ENCODE measurements at regions not wholly inside any gene's neighbourhood (a gene's known extent, or its start where the extent isn't known, plus 50 kb on each side); places are given as distances from the start of the nearest gene placed in this dataset.
"Not testable (repeated sequence)": the region's sequence is repeated elsewhere in the genome, so short reads cannot be mapped to it uniquely, and the experiment has no call there.

- no peak for FAIRE-seq
Observed at GRCh38 chr9:102941868-102942267, 53.3 kb upstream of the CYLC2 start.

DNA sequence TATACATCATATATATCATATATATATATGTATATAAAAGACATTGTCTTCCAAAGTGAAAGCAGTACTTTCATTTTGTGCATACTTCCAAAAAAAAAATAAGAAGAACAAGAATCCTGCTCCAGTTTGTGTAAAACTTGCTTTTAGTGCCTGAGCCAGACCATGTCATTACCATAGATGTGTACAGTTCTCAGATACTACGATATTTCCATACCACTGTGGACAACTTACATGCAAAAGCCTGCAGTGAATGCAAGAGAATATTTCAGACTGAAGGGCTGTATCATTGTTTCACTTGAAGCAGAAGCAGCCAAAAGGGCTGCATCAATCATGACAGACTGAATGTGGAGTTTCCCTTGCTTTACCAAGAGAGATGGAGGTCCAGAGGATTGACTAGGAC is 72.6 kb upstream of the CYLC2 start:
- no peak for FAIRE-seq

GRCh38 chr9:102911185-102911584 is 83.9 kb upstream of the CYLC2 start:
- FAIRE-seq: no peak

DNA sequence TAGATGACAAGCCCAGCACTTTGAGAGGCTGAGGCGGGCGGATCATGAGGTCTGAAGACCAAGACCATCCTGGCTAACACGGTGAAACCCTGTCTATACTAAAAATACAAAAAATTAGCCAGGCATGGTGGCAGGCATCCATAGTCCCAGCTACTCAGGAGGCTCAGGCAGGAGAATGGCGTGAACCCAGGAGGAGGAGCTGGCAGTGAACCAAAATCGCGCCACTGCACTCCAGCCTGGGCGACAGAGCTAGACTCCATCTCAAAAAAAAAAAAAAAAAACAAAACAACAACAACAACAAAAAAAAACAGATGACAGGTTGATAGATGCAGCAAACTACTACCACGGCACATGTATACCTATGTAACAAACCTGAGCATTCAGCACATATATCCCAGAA is 89.3 kb upstream of the CYLC2 start:
- FAIRE-seq: not testable (repeated sequence)

GRCh38 chr9:102892025-102892424 is 103.1 kb upstream of the CYLC2 start:
- FAIRE-seq: no peak

- FAIRE-seq: not testable (repeated sequence)
Observed at GRCh38 chr9:102888747-102889146, 106.4 kb upstream of the CYLC2 start.

DNA sequence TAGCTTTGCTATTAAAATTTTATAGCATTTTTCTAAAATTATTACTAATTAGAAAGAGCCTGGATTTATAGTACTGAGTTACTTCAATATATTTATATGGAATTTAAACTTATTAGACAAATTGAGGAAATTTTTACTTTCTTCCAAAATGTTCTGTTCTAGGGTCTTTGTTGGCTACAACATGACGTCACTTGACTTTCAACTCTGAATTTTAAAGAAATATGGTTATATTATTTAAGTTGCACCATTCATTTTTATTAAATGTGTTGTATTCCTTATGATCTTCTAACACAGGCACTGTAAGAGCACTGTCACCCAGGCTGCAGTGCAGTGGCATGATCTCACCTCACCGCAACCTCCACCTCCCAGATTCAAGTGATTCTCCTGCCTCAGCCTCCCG is 119.4 kb upstream of the CYLC2 start:
- FAIRE-seq: no peak

DNA sequence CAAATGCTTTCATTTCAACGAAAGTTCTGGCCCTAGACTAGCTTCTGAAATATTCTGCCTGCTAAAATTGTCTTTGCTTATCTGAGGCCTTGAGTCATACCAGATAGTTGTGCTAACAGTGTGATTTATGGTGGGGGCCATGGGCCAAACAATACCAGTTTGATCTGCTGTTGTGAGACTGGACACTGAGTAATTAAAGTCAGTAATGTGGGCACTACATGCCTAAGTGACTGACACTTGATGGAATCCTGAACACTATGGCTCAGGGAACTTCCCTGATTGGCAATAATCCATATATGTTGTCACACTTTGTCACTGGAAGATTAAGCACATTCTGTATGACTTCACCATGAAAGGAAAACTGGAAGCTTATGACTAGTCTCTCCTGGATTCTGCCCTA is 127.6 kb upstream of the CYLC2 start:
- no peak for FAIRE-seq

- FAIRE-seq: no peak
Observed at GRCh38 chr9:102862478-102862877, 132.7 kb upstream of the CYLC2 start.

- no peak for FAIRE-seq
Observed at GRCh38 chr9:102855641-102856040, 139.5 kb upstream of the CYLC2 start.

DNA sequence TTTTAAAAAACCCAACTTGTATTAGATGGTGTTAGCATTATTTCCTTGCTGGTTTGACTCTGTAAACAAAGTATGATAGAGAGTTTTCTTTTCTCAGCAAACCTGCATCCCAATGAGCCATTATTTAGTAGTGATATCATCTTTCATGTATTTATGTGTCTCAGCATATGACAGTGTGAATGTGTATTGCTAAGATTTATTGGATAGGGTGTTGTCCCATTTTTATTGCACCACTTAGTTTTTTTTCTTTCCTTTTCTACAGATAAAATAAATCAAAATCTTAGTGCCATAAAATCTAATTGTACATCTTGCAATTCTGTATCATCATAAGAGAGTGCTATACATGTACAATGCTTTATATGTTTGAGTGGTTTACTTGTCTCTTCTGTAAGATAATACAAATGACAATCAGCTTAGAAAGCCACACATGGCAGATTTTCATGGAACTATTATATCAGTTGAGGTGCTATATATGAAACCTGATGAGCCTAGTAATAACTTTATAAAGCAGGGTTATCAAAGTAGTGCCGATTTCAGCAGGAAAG is 149.2 kb upstream of the CYLC2 start:
- no peak for FAIRE-seq

DNA sequence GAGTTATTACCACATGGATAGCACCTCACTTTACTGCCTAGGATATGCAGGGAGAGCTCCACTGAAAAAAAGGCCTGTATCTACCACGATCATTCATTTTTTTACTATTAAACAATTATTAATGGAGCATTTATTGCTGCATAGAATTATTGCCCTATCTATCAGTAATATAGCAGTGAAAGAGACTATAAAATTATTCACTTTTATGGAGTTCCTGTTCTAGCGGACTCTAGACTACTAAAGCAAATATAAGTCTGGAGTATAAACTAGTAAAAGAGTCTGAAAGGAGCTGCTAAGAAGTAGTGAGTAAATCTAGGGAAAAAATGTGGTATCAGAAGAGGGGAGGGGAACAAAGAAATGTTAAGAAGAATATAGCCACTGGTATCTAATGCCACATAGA is 150.4 kb upstream of the CYLC2 start:
- no peak for FAIRE-seq

DNA sequence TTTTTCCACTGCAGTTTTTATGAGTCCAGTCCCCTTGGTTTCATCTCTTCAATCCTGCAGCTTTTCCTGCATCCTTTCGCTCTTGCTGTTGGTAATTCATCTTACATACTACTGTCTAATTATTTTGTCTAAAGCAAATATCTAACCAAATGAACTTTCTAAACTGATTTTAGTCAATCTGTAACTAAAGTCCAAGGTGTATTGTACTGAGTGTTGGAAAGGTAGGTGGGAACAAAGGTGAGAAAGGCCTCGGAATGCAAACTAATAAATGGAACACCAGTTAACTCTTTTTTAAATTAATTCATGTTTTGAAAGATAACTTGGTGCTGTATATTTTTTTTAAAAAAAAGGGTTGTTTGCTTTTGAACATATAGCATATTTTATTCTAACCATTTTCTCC is 152.7 kb upstream of the CYLC2 start:
- no peak for FAIRE-seq

- FAIRE-seq: no peak
Observed at GRCh38 chr9:102841376-102841775, 153.8 kb upstream of the CYLC2 start.

- no peak for FAIRE-seq
Observed at GRCh38 chr9:102840335-102840734, 154.8 kb upstream of the CYLC2 start.

GRCh38 chr9:102832814-102833213 is 162.3 kb upstream of the CYLC2 start:
- FAIRE-seq: no peak

- FAIRE-seq: no peak
Observed at GRCh38 chr9:102796244-102796643, 198.9 kb upstream of the CYLC2 start.

GRCh38 chr9:102795532-102795931 is 199.6 kb upstream of the CYLC2 start:
- no peak for FAIRE-seq

DNA sequence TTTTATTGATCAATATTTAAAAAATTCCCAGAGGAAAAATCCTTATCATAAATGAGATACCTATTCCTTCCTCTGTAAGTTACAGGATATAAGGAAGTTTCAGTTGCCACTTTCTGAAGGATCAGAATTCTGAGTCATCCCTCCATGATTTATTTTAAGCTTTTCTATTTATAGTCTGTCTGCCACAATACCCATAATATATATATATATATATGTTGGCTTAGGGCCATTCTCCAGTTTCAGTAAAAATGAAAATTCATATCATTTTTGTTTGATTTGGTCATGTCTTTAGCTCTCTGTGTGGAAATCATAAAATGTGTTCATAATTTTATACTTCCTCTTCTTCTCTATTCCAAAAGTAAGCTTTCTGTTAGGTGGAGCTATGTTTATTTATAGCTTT is 215.8 kb upstream of the CYLC2 start:
- FAIRE-seq: no peak

DNA sequence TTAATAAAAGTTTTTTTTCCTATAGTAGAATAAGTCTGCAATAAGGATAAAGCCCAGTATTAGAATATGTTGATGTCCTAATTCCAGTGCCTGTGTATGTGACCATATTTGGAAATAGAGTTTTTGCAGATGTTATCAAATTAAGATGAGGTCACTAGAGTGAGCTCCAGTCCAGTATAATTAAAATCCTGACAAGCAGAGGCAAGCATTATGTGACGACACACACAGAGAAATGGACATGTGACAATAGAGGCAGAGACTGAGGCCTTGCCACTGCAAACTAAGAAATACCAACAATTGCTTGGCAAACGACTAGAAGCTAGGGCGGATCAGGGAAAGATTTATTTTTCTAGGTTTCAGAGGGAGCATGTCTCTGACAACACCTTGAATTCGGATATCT is 216.4 kb upstream of the CYLC2 start:
- no peak for FAIRE-seq

- no peak for FAIRE-seq
Observed at GRCh38 chr9:102770704-102771103, 224.4 kb upstream of the CYLC2 start.

- no peak for FAIRE-seq
Observed at GRCh38 chr9:102769307-102769706, 225.8 kb upstream of the CYLC2 start.

DNA sequence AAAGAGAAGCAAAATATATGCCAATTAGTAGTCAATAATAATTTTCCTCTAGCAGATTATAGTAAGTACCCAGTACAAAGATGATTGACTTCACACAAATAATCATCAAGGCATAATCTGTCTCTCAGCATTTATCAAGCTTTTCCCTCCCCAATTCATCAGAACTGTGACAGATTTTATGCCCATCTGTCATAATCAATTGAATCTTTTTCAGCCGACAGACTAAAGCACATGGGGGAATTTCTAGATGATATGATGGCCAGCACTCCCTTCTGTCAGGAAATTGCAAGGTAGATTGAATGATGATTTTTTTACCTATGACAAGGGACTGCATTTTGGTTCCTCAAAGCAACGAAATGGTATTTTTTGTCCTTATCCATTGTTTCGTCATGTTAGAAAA is 227.1 kb upstream of the CYLC2 start:
- FAIRE-seq: no peak

- no peak for FAIRE-seq
Observed at GRCh38 chr9:102767076-102767475, 228.1 kb upstream of the CYLC2 start.

DNA sequence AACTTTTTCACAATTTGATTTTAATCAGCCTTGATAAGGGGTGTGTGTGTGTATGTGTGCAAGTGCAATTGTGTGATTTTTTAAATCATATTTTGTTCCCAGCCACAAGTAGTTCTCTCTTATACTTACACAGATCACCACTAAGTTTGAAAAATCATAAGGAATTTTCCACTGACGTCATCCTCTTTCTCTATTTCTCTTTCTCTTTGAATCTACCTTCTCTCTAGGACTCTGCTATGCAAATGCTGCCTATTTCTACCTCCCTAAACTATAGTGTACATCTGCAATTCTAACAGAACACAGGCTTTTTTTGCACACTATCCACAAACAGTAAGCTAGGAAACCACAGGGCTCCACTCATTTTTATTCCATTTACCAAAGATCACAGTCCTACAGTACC is 254.6 kb upstream of the CYLC2 start:
- FAIRE-seq: no peak

DNA sequence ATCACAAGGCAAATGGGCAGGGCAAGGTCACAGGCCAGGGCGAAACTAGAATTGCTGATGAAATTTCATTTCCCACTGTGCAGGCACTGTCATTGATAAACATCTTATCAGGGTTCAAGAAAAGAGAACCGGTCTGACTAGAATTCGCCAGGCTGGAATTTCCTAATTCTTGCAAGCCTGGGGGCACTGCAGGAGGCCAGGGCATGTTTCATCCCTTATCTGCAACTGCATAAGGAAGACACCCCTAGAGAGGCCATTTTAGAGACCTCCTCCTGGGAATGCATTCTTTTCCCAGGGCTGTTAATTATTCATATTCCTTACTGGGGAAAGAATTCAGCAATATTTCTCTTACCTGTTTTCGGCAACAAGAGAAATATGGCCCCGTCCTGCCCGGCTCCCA is 266.2 kb upstream of the CYLC2 start:
- FAIRE-seq: no peak

All from endometrium (tissue), 2 donors.